ENCODE measurements at regions not wholly inside any gene's neighbourhood (a gene's known extent, or its start where the extent isn't known, plus 50 kb on each side); places are given as distances from the start of the nearest gene placed in this dataset.

- Histone ChIP-seq H4K91ac (ENCODE audit: insufficient read depth, low read depth, low read length) (no peak overlapping the region), H3K4me3 (ENCODE audit: insufficient read depth, low read depth, low read length) (no peak overlapping the region), H2BK20ac (ENCODE audit: low read depth, low read length) (no peak overlapping the region), H2BK15ac (ENCODE audit: low read depth, low read length) (no peak overlapping the region), H3K79me1 (ENCODE audit: low read depth in 1 of 2, low read length in 2 of 2) (no peaks in the 10 kb centered on the region), H2BK120ac (ENCODE audit: low read depth, low read length) (no peak overlapping the region), H3K36me3 (ENCODE audit: control insufficient read depth, insufficient read depth, low read length) (no peaks in the 10 kb centered on the region), H3K9ac (ENCODE audit: low read depth, low read length) (no peak overlapping the region), H3K14ac (replicated peaks; ENCODE audit: low read depth, low read length) (no peak overlapping the region), H3K4me2 (ENCODE audit: low read depth, low read length) (no peak overlapping the region), H3K4me1 (ENCODE audit: control insufficient read depth, insufficient read depth, low read length) (no peaks in the 10 kb centered on the region), H3K27ac (ENCODE audit: insufficient read depth, low read length) (no peak overlapping the region), H3K18ac (ENCODE audit: low read depth, low read length) (no peak overlapping the region), H3K9me1 (ENCODE audit: insufficient read depth, low read length) (no peaks in the 10 kb centered on the region), H3K4ac (ENCODE audit: low read depth, low read length) (no peak overlapping the region), H2AK5ac (ENCODE audit: low read depth, low read length) (no peak overlapping the region), H2AK9ac (replicated peaks; ENCODE audit: low read depth, low read length, poor library complexity) (no peak overlapping the region), H3K56ac (ENCODE audit: extremely low read depth, insufficient read depth, low read length) (no peak overlapping the region), H3K27me3 (ENCODE audit: control insufficient read depth, insufficient read depth, low read length) (no peaks in the 10 kb centered on the region), H4K20me1 (ENCODE audit: insufficient read depth, low read length) (no peaks in the 10 kb centered on the region), H3K9me3 (ENCODE audit: control insufficient read depth, insufficient read depth, low read length) (no peaks in the 10 kb centered on the region), H2AFZ (replicated peaks; ENCODE audit: low read length, poor library complexity) (no peak overlapping the region), H4K8ac (ENCODE audit: low read depth in 2 of 2, low read length in 2 of 2) (no peak overlapping the region), H4K5ac (ENCODE audit: low read depth, low read length) (no peak overlapping the region), H2BK5ac (ENCODE audit: low read depth, low read length, poor library complexity, severe bottlenecking) (no peak overlapping the region), H3K23ac (ENCODE audit: low read depth, low read length) (no peak overlapping the region)
- BruUV-seq (replicated peaks): no TSS peak
- DNase-seq: no peak
- POLR2A ChIA-PET (ENCODE audit: unreplicated experiment): no interaction called here
- CTCF ChIA-PET: interaction anchor here (0.7 to 1.0 kb wide), 2 partner anchors 236 to 328 kb away, joined by 3 to 4 read pairs; no protein-coding TSS in a partner anchor
- intact Hi-C loops (cut with micrococcal nuclease): loop anchor here (10.0 kb wide), 1 partner anchor 189 kb away; no protein-coding TSS in a partner anchor
- ATAC-seq (ENCODE audit: low read depth): no peak
- TF ChIP-seq RAD21 (IDR thresholded peaks at IDR 0.05; ENCODE audit: low read length) (peak; percentile 34; the same call in 1 of the 2 replicates), RCOR1 (IDR thresholded peaks at IDR 0.05; ENCODE audit: insufficient replicate concordance, low read length) (no peak), CTCF (conservative IDR thresholded peaks at IDR 0.05; ENCODE audit: low read depth, low read length) (0 out of 2 replicates have a peak, but pooled peaks have one; percentile 19), RFX5 (IDR thresholded peaks at IDR 0.05; ENCODE audit: low read depth, low read length) (no peak), CEBPB (IDR thresholded peaks at IDR 0.05; ENCODE audit: low read depth, low read length) (no peak), CHD1 (IDR thresholded peaks at IDR 0.05; ENCODE audit: low read depth, low read length) (no peak)
- TF ChIP-seq, protein P1, sequence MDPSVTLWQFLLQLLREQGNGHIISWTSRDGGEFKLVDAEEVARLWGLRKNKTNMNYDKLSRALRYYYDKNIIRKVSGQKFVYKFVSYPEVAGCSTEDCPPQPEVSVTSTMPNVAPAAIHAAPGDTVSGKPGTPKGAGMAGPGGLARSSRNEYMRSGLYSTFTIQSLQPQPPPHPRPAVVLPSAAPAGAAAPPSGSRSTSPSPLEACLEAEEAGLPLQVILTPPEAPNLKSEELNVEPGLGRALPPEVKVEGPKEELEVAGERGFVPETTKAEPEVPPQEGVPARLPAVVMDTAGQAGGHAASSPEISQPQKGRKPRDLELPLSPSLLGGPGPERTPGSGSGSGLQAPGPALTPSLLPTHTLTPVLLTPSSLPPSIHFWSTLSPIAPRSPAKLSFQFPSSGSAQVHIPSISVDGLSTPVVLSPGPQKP (IDR thresholded peaks at IDR 0.05; ENCODE audit: borderline replicate concordance, low read depth, low read length): no peak
- in situ Hi-C loops (cut with MboI; ENCODE audit: low sequenced_read_pairs): no loop called here
- dilution Hi-C loops (cut with HindIII; ENCODE audit: low sequenced_read_pairs, unreplicated experiment): no loop called here
Measured at GRCh38 chr1:115463347-115463746, 125.3 kb upstream of the NGF start.

Measured in IMR-90 (cell line).